WTC11 (cell line): ENCODE measurements at regions not wholly inside any gene's neighbourhood (a gene's known extent, or its start where the extent isn't known, plus 50 kb on each side); places are given as distances from the start of the nearest gene placed in this dataset.

Experiments
- ATAC-seq: fragments of 200-7000 bp; cut with Tn5 transposase; 2 replicates; pipeline ENCODE4 v1.10.0; 2021; ENCODE audit warnings: mild to moderate bottlenecking, moderate library complexity
- CTCF ChIA-PET: fragments of 300-600 bp; sonication (Branson Sonifier 250); formaldehyde crosslinking; loops from one replicate; lab custom pipeline; 2021; ENCODE audit warnings: antibody characterized with exemption; lab: Charles Lee
- POLR2A ChIA-PET: fragments of 350-600 bp; sonication (Branson Sonifier 250); formaldehyde crosslinking; loops from one replicate; lab custom pipeline; 2021; ENCODE audit warnings: antibody characterized with exemption; lab: Charles Lee
- DNase-seq: peaks from one replicate; pipeline ENCODE4 v3.0.0; 2021; ENCODE audit warnings: low spot score
- H3K27ac Mint-ChIP-seq: 2 replicates; pipeline ENCODE4 v1.8.0; 2021; ENCODE audit warnings: mixed read lengths
- H3K27me3 Mint-ChIP-seq: 2 replicates; pipeline ENCODE4 v1.8.0; 2021; ENCODE audit warnings: low read depth, mild to moderate bottlenecking, moderate library complexity, mixed read lengths
- H3K36me3 Mint-ChIP-seq: 2 replicates; pipeline ENCODE4 v1.8.0; 2021; ENCODE audit warnings: mixed read lengths
- H3K4me1 Mint-ChIP-seq: 2 replicates; pipeline ENCODE4 v1.8.0; 2022; ENCODE audit warnings: mixed read lengths
- H3K4me3 Mint-ChIP-seq: 2 replicates; pipeline ENCODE4 v1.8.0; 2021; ENCODE audit warnings: mild to moderate bottlenecking, moderate library complexity, mixed read lengths
- H3K9me3 Mint-ChIP-seq: 2 replicates; pipeline ENCODE4 v1.8.0; 2021; ENCODE audit warnings: mixed read lengths
- CBFB ChIP-seq: sonication (generic); formaldehyde crosslinking; IDR thresholded peaks from 2 replicates; pipeline ENCODE4 v1.8.1; 2022; ENCODE audit warnings: mild to moderate bottlenecking, low read depth, missing genetic modification reagents
- E2F1 ChIP-seq: sonication (generic); formaldehyde crosslinking; IDR thresholded peaks from 2 replicates; pipeline ENCODE4 v1.8.0; 2022; ENCODE audit warnings: mild to moderate bottlenecking, missing genetic modification reagents
- E2F4 ChIP-seq: sonication (generic); formaldehyde crosslinking; IDR thresholded peaks from 2 replicates; pipeline ENCODE4 v1.8.1; 2022; ENCODE audit warnings: low read depth, mild to moderate bottlenecking, moderate library complexity, missing genetic modification reagents, borderline replicate concordance
- NFATC4 ChIP-seq: fragments of 250-450 bp; sonication (Bioruptor Pico); IDR thresholded peaks from 2 replicates; pipeline ENCODE4 v1.9.0; 2021; ENCODE audit warnings: mild to moderate bottlenecking
- OVOL2 ChIP-seq: fragments of 250-450 bp; sonication (Bioruptor Pico); IDR thresholded peaks from 2 replicates; pipeline ENCODE4 v1.9.0; 2021; ENCODE audit warnings: mild to moderate bottlenecking, borderline replicate concordance
- PRRX2 ChIP-seq: fragments of 250-450 bp; sonication (Bioruptor Pico); IDR thresholded peaks from 2 replicates; pipeline ENCODE4 v1.8.0; 2021; ENCODE audit warnings: mild to moderate bottlenecking
- RORB ChIP-seq: fragments of 250-450 bp; sonication (Bioruptor Pico); IDR thresholded peaks from 2 replicates; pipeline ENCODE4 v1.9.0; 2021; ENCODE audit warnings: mild to moderate bottlenecking
- SMAD4 ChIP-seq: sonication (generic); formaldehyde crosslinking; IDR thresholded peaks from 2 replicates; pipeline ENCODE4 v1.8.0; 2022; ENCODE audit warnings: mild to moderate bottlenecking, missing genetic modification reagents
- SOX15 ChIP-seq: fragments of 250-450 bp; sonication (Bioruptor Pico); IDR thresholded peaks from 2 replicates; pipeline ENCODE4 v1.9.0; 2021; ENCODE audit warnings: mild to moderate bottlenecking
- TP53 ChIP-seq: sonication (generic); formaldehyde crosslinking; IDR thresholded peaks from 2 replicates; pipeline ENCODE4 v1.8.1; 2023; ENCODE audit warnings: mild to moderate bottlenecking, missing genetic modification reagents
- ZNF121 ChIP-seq: sonication (generic); formaldehyde crosslinking; IDR thresholded peaks from 2 replicates; pipeline ENCODE4 v1.8.0; 2023; ENCODE audit warnings: missing genetic modification reagents
- ZNF138 ChIP-seq: sonication (generic); formaldehyde crosslinking; conservative IDR thresholded peaks from 2 replicates; pipeline ENCODE4 v1.8.1; 2022; ENCODE audit warnings: mild to moderate bottlenecking, moderate library complexity, missing genetic modification reagents
- ZNF416 ChIP-seq: fragments of 250-450 bp; sonication (Bioruptor Pico); IDR thresholded peaks from 2 replicates; pipeline ENCODE4 v1.9.0; 2021; ENCODE audit warnings: mild to moderate bottlenecking, inconsistent platforms
- TF ChIP-seq, protein P1 (sequence below): sonication (generic); formaldehyde crosslinking; IDR thresholded peaks from 2 replicates; pipeline ENCODE4 v1.8.1; 2022; ENCODE audit warnings: mild to moderate bottlenecking, missing genetic modification reagents, moderate library complexity, borderline replicate concordance
- TF ChIP-seq, protein P2 (sequence below): fragments of 250-450 bp; sonication (Bioruptor Pico); IDR thresholded peaks from 2 replicates; pipeline ENCODE4 v1.9.0; 2021; ENCODE audit warnings: mild to moderate bottlenecking
- TF ChIP-seq, protein P3 (sequence below): fragments of 250-450 bp; sonication (Bioruptor Pico); IDR thresholded peaks from 2 replicates; pipeline ENCODE4 v2.1.2; 2022; ENCODE audit warnings: mild to moderate bottlenecking, moderate library complexity

DNA sequence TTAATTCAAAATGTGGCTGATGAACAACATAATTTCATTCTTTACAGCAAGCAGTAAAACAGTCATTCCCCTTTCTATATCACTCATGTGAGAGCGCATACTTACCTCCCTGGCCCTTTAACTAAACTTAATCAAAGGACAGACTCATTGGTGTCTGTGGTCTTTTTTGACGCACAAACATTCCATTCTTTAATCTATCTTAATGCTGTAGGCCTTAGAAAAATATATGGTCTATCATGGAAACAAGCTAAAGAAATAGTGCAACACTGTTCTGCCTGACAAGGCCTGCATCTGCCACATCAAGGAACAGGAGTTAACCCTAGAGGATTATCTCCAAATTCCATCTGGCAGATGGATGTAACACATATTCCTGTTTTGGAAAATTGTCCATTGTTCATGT is 878.1 kb downstream of the NLGN4Y start (continued):
- TF ChIP-seq E2F1 (CRISPR knock-in tag), result no peak

- POLR2A ChIA-PET, result no interaction called here
- peaks cover 38% of the 10 kb centered on the region for H3K36me3 Mint-ChIP-seq
- CTCF ChIA-PET, result no interaction called here
- peaks cover 44% of the 10 kb centered on the region for H3K9me3 Mint-ChIP-seq
- ATAC-seq (no peak), DNase-seq (no peak)
- no peaks in the 10 kb centered on the region; the same call in 1 of the 2 replicates for H3K27me3 Mint-ChIP-seq
- no peak overlapping the region for H3K27ac Mint-ChIP-seq
- peaks cover 14% of the 10 kb centered on the region for H3K4me1 Mint-ChIP-seq
- TF ChIP-seq ZNF121 (CRISPR knock-in tag) (no peak), SOX15 (no peak)
- H3K4me3 Mint-ChIP-seq, result no peak overlapping the region
Measured at GRCh38 chrY:15404551-15404950, 880.2 kb downstream of the NLGN4Y start.

DNA sequence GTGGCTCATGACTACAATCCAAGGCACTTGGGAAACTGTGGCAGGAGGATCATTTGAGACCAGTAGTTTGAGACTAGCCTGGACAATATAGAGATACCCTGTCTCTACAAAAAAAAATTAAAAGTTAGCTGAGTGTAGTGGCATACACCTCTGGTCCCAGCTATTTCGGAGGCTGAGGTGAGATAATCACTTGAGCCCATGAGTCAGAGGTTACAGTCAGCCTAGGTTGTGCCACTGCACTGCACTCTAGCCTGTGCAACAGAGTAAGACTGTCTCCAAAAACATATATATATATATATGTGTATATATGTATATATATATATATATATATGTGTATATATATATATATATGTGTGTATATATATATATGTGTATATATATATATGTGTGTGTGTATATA is 890.8 kb downstream of the NLGN4Y start:
- DNase-seq (no peak), ATAC-seq (no peak)
- peaks cover 5% of the 10 kb centered on the region; the same call in 1 of the 2 replicates for H3K9me3 Mint-ChIP-seq
- CTCF ChIA-PET, result no interaction called here
- peaks cover 8% of the 10 kb centered on the region; the same call in 1 of the 2 replicates for H3K4me1 Mint-ChIP-seq
- H3K27me3 Mint-ChIP-seq, result no peaks in the 10 kb centered on the region; the same call in 1 of the 2 replicates
- H3K36me3 Mint-ChIP-seq, result peaks cover 6% of the 10 kb centered on the region; the same call in 1 of the 2 replicates
- H3K4me3 Mint-ChIP-seq, result no peak overlapping the region
- TF ChIP-seq RORB (CRISPR knock-in tag) (no peak), PRRX2 (CRISPR knock-in tag) (no peak), OVOL2 (CRISPR knock-in tag) (no peak), SOX15 (no peak), CBFB (CRISPR knock-in tag) (no peak), TP53 (CRISPR knock-in tag) (no peak), ZNF416 (no peak), SMAD4 (no peak), NFATC4 (no peak), ZNF138 (CRISPR knock-in tag) (no peak), E2F4 (CRISPR knock-in tag) (no peak)
- TF ChIP-seq, protein P1, sequence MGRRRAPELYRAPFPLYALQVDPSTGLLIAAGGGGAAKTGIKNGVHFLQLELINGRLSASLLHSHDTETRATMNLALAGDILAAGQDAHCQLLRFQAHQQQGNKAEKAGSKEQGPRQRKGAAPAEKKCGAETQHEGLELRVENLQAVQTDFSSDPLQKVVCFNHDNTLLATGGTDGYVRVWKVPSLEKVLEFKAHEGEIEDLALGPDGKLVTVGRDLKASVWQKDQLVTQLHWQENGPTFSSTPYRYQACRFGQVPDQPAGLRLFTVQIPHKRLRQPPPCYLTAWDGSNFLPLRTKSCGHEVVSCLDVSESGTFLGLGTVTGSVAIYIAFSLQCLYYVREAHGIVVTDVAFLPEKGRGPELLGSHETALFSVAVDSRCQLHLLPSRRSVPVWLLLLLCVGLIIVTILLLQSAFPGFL (CRISPR knock-in tag), result no peak
- TF ChIP-seq, protein P2, sequence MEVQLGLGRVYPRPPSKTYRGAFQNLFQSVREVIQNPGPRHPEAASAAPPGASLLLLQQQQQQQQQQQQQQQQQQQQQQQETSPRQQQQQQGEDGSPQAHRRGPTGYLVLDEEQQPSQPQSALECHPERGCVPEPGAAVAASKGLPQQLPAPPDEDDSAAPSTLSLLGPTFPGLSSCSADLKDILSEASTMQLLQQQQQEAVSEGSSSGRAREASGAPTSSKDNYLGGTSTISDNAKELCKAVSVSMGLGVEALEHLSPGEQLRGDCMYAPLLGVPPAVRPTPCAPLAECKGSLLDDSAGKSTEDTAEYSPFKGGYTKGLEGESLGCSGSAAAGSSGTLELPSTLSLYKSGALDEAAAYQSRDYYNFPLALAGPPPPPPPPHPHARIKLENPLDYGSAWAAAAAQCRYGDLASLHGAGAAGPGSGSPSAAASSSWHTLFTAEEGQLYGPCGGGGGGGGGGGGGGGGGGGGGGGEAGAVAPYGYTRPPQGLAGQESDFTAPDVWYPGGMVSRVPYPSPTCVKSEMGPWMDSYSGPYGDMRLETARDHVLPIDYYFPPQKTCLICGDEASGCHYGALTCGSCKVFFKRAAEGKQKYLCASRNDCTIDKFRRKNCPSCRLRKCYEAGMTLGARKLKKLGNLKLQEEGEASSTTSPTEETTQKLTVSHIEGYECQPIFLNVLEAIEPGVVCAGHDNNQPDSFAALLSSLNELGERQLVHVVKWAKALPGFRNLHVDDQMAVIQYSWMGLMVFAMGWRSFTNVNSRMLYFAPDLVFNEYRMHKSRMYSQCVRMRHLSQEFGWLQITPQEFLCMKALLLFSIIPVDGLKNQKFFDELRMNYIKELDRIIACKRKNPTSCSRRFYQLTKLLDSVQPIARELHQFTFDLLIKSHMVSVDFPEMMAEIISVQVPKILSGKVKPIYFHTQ (CRISPR knock-in tag), result no peak
- TF ChIP-seq, protein P3, sequence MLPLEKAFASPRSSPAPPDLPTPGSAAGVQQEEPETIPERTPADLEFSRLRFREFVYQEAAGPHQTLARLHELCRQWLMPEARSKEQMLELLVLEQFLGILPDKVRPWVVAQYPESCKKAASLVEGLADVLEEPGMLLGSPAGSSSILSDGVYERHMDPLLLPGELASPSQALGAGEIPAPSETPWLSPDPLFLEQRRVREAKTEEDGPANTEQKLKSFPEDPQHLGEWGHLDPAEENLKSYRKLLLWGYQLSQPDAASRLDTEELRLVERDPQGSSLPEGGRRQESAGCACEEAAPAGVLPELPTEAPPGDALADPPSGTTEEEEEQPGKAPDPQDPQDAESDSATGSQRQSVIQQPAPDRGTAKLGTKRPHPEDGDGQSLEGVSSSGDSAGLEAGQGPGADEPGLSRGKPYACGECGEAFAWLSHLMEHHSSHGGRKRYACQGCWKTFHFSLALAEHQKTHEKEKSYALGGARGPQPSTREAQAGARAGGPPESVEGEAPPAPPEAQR, result no peak
- H3K27ac Mint-ChIP-seq, result no peak overlapping the region
- POLR2A ChIA-PET, result no interaction called here
